ENCODE measurements at regions not wholly inside any gene's neighbourhood (a gene's known extent, or its start where the extent isn't known, plus 50 kb on each side); places are given as distances from the start of the nearest gene placed in this dataset.

- no peak for DNase-seq
Observed at GRCh38 chr6:9647599-9647998, 767.3 kb downstream of the TFAP2A start.

- DNase-seq: no peak
Observed at GRCh38 chr6:9647071-9647445, 767.8 kb downstream of the TFAP2A start.

- DNase-seq: no peak
Observed at GRCh38 chr6:9646342-9647070, 768.4 kb downstream of the TFAP2A start.

- no peak for DNase-seq
Observed at GRCh38 chr6:9638861-9639260, 776.0 kb downstream of the TFAP2A start.

GRCh38 chr6:9634776-9635175, 780.1 kb downstream of the TFAP2A start:
- DNase-seq: no peak

GRCh38 chr6:9632026-9632425, 782.8 kb downstream of the TFAP2A start:
- no peak for DNase-seq

- no peak for DNase-seq
Observed at GRCh38 chr6:9628819-9629218, 786.1 kb downstream of the TFAP2A start.

GRCh38 chr6:9627916-9628315, 787.0 kb downstream of the TFAP2A start:
- DNase-seq: no peak

GRCh38 chr6:9623985-9624384, 790.9 kb downstream of the TFAP2A start:
- no peak for DNase-seq

- no peak for DNase-seq
Observed at GRCh38 chr6:9623228-9623832, 791.5 kb downstream of the TFAP2A start.

GRCh38 chr6:9621276-9621675, 793.6 kb downstream of the TFAP2A start:
- no peak for DNase-seq

GRCh38 chr6:9620687-9621086, 794.2 kb downstream of the TFAP2A start:
- DNase-seq: no peak

GRCh38 chr6:9620263-9620662, 794.6 kb downstream of the TFAP2A start:
- DNase-seq: no peak

GRCh38 chr6:9614778-9615177, 800.1 kb downstream of the TFAP2A start:
- no peak for DNase-seq

GRCh38 chr6:9612489-9612888, 802.4 kb downstream of the TFAP2A start:
- DNase-seq: no peak

- DNase-seq: no peak
Observed at GRCh38 chr6:9610620-9611415, 804.1 kb downstream of the TFAP2A start.

- no peak for DNase-seq
Observed at GRCh38 chr6:9606435-9607134, 808.3 kb downstream of the TFAP2A start.

GRCh38 chr6:9594746-9595145, 820.1 kb downstream of the TFAP2A start:
- DNase-seq: no peak

- no peak for DNase-seq
Observed at GRCh38 chr6:9593554-9593953, 821.3 kb downstream of the TFAP2A start.

GRCh38 chr6:9583753-9584352, 831.0 kb downstream of the TFAP2A start:
- DNase-seq: no peak

GRCh38 chr6:9581155-9581554, 833.7 kb downstream of the TFAP2A start:
- no peak for DNase-seq

GRCh38 chr6:9576521-9576920, 838.4 kb downstream of the TFAP2A start:
- no peak for DNase-seq

GRCh38 chr6:9566096-9566495, 848.8 kb downstream of the TFAP2A start:
- no peak for DNase-seq
